Eye (tissue), 1 donor: ENCODE measurements at regions not wholly inside any gene's neighbourhood (a gene's known extent, or its start where the extent isn't known, plus 50 kb on each side); places are given as distances from the start of the nearest gene placed in this dataset.
"Not testable (repeated sequence)": the region's sequence is repeated elsewhere in the genome, so short reads cannot be mapped to it uniquely, and the experiment has no call there.

ENCODE experiments used
- DNase-seq: peaks from one replicate; pipeline ENCODE4 v3.0.0-alpha.2; 2015

- DNase-seq: no peak
Measured at GRCh38 chr3:65030014-65030627, 342.3 kb upstream of the ADAMTS9 start.

GRCh38 chr3:65029130-65029529, 341.3 kb upstream of the ADAMTS9 start:
- no peak for DNase-seq

- DNase-seq: no peak
Measured at GRCh38 chr3:65028024-65028423, 340.2 kb upstream of the ADAMTS9 start.

- DNase-seq: no peak
Measured at GRCh38 chr3:65027335-65027734, 339.5 kb upstream of the ADAMTS9 start.

- DNase-seq: no peak
Measured at GRCh38 chr3:65026151-65026550, 338.4 kb upstream of the ADAMTS9 start.

GRCh38 chr3:65024148-65024547, 336.3 kb upstream of the ADAMTS9 start:
- no peak for DNase-seq

- DNase-seq: peak; percentile 48
Measured at GRCh38 chr3:65020281-65021160, 332.7 kb upstream of the ADAMTS9 start.

- peak; percentile 29 for DNase-seq
Measured at GRCh38 chr3:65019443-65020055, 331.7 kb upstream of the ADAMTS9 start.

- DNase-seq: no peak
Measured at GRCh38 chr3:65018801-65019200, 331.0 kb upstream of the ADAMTS9 start.

- DNase-seq: no peak
Measured at GRCh38 chr3:65017359-65017758, 329.6 kb upstream of the ADAMTS9 start.

GRCh38 chr3:65015711-65016110, 327.9 kb upstream of the ADAMTS9 start:
- peak; percentile 28 for DNase-seq

GRCh38 chr3:65013053-65013452, 325.3 kb upstream of the ADAMTS9 start:
- no peak for DNase-seq

GRCh38 chr3:65006300-65006739, 318.5 kb upstream of the ADAMTS9 start:
- DNase-seq: peak; percentile 25

GRCh38 chr3:65005486-65005885, 317.7 kb upstream of the ADAMTS9 start:
- no peak for DNase-seq

GRCh38 chr3:65004795-65005295, 317.0 kb upstream of the ADAMTS9 start:
- DNase-seq: no peak

- no peak for DNase-seq
Measured at GRCh38 chr3:65004306-65004705, 316.5 kb upstream of the ADAMTS9 start.

GRCh38 chr3:65001119-65001518, 313.3 kb upstream of the ADAMTS9 start:
- DNase-seq: not testable (repeated sequence)

GRCh38 chr3:64998317-64998716, 310.5 kb upstream of the ADAMTS9 start:
- no peak for DNase-seq

- DNase-seq: peak; percentile 41
Measured at GRCh38 chr3:64995857-64996551, 308.2 kb upstream of the ADAMTS9 start.

- DNase-seq: no peak
Measured at GRCh38 chr3:64993781-64994180, 306.0 kb upstream of the ADAMTS9 start.

- no peak for DNase-seq
Measured at GRCh38 chr3:64992530-64993285, 304.9 kb upstream of the ADAMTS9 start.

- no peak for DNase-seq
Measured at GRCh38 chr3:64988188-64988587, 300.4 kb upstream of the ADAMTS9 start.
